ENCODE measurements at regions not wholly inside any gene's neighbourhood (a gene's known extent, or its start where the extent isn't known, plus 50 kb on each side); places are given as distances from the start of the nearest gene placed in this dataset.

DNA sequence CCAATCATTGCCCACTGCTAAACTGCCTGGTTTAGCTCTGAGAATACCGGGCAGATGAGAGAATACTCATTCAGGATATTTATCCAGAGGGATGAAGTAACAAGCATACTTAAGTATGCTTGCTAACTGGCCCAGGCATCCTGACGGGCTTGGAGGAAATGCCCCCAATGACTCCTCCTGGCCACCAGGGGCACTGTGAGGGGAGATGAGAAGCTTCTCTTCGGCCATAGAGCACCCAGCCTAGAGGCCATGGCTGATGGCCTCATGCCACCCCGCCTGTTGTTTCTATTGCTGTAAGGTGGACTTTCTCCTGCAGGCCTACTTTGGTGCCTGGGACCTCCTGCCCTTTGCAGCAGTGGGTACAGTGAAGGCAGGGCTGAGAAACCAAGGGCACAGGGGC is 134.5 kb upstream of the FSTL4 start:
- TF ChIP-seq, protein P1, sequence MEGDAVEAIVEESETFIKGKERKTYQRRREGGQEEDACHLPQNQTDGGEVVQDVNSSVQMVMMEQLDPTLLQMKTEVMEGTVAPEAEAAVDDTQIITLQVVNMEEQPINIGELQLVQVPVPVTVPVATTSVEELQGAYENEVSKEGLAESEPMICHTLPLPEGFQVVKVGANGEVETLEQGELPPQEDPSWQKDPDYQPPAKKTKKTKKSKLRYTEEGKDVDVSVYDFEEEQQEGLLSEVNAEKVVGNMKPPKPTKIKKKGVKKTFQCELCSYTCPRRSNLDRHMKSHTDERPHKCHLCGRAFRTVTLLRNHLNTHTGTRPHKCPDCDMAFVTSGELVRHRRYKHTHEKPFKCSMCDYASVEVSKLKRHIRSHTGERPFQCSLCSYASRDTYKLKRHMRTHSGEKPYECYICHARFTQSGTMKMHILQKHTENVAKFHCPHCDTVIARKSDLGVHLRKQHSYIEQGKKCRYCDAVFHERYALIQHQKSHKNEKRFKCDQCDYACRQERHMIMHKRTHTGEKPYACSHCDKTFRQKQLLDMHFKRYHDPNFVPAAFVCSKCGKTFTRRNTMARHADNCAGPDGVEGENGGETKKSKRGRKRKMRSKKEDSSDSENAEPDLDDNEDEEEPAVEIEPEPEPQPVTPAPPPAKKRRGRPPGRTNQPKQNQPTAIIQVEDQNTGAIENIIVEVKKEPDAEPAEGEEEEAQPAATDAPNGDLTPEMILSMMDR (IDR thresholded peaks at IDR 0.05), result no peak
- no peak for TF ChIP-seq POLR2A (IDR thresholded peaks at IDR 0.05)

Data from tibial nerve (tissue), 3 donors.